Choroid plexus epithelial cell (primary cell): ENCODE measurements at regions not wholly inside any gene's neighbourhood (a gene's known extent, or its start where the extent isn't known, plus 50 kb on each side); places are given as distances from the start of the nearest gene placed in this dataset.
A peak's percentile ranks its signal among the peaks of the same experiment; 100 is the strongest.
"Not testable (repeated sequence)": the region's sequence is repeated elsewhere in the genome, so short reads cannot be mapped to it uniquely, and the experiment has no call there.

Source experiments
- DNase-seq: peaks from one replicate; pipeline ENCODE4 v3.0.0-alpha.2; 2010; ENCODE audit warnings: low read depth
- H3K4me3 ChIP-seq: 2 replicates; pipeline ENCODE4 v1.5.1; 2011; ENCODE audit warnings: low read depth, mild to moderate bottlenecking, control low read depth, low read length, moderate library complexity

- not testable (repeated sequence) for DNase-seq
- H3K4me3 ChIP-seq, result peak overlapping the region; percentile 50
Observed at GRCh38 chr5:177875900-177876238, 93.2 kb upstream of the FAM153A start.

- H3K4me3 ChIP-seq, result peak overlapping the region; percentile 58
- DNase-seq, result not testable (repeated sequence)
Observed at GRCh38 chr5:177875013-177875899, 92.6 kb upstream of the FAM153A start.

DNA sequence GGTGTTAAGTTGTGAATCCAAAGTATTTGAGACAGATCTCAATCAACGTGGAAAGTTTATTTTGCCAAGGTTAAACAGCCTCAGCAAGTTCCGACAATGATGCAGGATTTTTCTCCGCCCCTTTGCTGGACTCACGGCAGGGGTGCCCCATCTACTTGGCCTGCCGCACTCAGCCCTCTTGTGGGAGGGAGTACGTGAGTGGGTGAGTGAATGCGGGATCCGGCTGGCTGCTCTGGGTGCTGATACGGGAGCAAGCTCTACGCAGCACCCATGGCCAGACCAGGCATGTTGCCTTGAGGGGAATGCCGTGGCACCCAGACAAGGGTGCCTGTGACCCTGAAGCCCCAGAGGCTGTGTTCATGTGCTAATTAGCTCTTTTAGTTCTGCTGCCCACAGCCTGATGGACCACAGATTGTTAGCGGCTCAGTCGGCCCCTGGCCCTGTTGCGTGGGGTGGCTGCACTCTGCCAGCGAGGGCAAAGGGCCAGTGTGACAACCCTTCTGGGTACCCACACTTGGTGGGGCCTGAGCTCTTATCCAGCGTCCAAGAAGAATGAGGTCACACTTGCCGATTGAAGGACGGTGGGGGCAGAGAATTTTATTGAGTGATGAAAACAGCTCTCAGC is 81.2 kb upstream of the FAM153A start:
- H3K4me3 ChIP-seq, DNase-seq: not testable (repeated sequence)

- DNase-seq, result peak; percentile 1
- not testable (repeated sequence) for H3K4me3 ChIP-seq
Observed at GRCh38 chr5:177857642-177858200, 75.0 kb upstream of the FAM153A start.

DNA sequence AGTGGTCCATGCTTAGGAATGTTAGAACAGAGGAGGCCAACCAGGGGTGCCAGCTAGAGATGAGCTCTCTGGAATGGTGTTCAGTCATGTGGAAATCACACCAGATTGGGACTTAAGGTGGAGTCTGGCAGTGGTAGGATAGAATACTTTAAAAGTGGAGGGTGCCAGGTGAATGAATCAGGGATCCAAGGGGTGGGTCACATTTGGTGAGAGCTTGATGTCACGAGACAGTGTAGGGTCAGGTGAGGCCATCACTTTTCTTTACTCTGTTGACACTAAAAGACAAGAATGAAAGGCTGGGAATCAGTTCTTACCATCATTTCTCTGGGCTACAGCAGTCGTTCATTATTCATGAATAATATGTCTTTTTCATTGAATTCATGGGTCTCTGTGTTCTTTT is 73.8 kb upstream of the FAM153A start:
- not testable (repeated sequence) for DNase-seq, H3K4me3 ChIP-seq

- not testable (repeated sequence) for DNase-seq, H3K4me3 ChIP-seq
Observed at GRCh38 chr5:177847914-177848313, 65.2 kb upstream of the FAM153A start.

DNA sequence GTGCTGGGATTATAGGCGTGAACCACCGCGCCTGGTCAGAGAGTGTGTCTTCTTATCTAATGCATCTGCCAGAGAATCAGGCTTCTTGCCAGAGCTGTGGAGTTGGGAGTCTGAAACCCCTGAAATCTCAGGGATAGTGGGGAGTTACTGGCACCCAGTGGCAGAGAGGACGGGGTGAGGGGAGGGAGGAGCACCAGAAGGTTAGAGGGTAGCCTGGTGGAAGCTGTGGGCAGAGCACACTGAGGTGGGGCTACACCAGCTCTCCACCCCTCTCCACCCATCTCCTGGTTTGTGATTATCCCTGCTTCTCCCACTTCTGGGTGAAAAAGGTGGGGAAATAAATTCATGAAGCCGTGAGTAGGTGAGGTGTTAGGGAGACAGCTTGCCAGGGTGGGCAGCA is 63.9 kb upstream of the FAM153A start:
- not testable (repeated sequence) for H3K4me3 ChIP-seq, DNase-seq

- not testable (repeated sequence) for DNase-seq, H3K4me3 ChIP-seq
Observed at GRCh38 chr5:177845906-177846305, 63.2 kb upstream of the FAM153A start.

- H3K4me3 ChIP-seq, DNase-seq: not testable (repeated sequence)
Observed at GRCh38 chr5:177836191-177836590, 53.5 kb upstream of the FAM153A start.
